PC-3 (cell line): ENCODE measurements at regions not wholly inside any gene's neighbourhood (a gene's known extent, or its start where the extent isn't known, plus 50 kb on each side); places are given as distances from the start of the nearest gene placed in this dataset.

ENCODE experiments used
- ATAC-seq: fragments of 200-7000 bp; cut with Tn5 transposase; 2 replicates; pipeline ENCODE4 v1.9.1; 2020; ENCODE audit warnings: mild to moderate bottlenecking, moderate library complexity
- BruUV-seq: library from RNA; stranded (reverse); fragments of 400-500 nt; replicated peaks from 2 replicates; lab custom pipeline; 2021; lab: Mats Ljungman, UMichigan
- CTCF ChIA-PET: fragments of 300-600 bp; sonication (Branson Sonifier 250); formaldehyde crosslinking; loops from one replicate; lab custom pipeline; 2022; ENCODE audit warnings: antibody characterized with exemption; lab: Charles Lee
- POLR2A ChIA-PET: fragments of 300-600 bp; sonication (Branson Sonifier 250); formaldehyde crosslinking; loops from one replicate; lab custom pipeline; 2022; ENCODE audit warnings: antibody characterized with exemption; ENCODE audit not compliant: unreplicated experiment; lab: Charles Lee
- DNase-seq: peaks from one replicate; pipeline ENCODE4 v3.0.0-alpha.2; 2015
- H2AFZ ChIP-seq: fragments of 300-600 bp; sonication (generic); 2 replicates; pipeline ENCODE4 v1.6.0; 2016; ENCODE audit warnings: antibody characterized with exemption, low read length
- H3F3A ChIP-seq: fragments of 300-600 bp; sonication (generic); one replicate; pipeline ENCODE4 v1.6.0; 2017; ENCODE audit warnings: antibody characterized with exemption, low read length, control low read depth, mild to moderate bottlenecking; ENCODE audit not compliant: unreplicated experiment
- H3K27ac ChIP-seq: fragments of 300-600 bp; sonication (generic); 2 replicates; pipeline ENCODE4 v1.5.1; 2016; ENCODE audit warnings: mild to moderate bottlenecking, low read length
- H3K27me3 ChIP-seq: fragments of 300-600 bp; sonication (generic); 2 replicates; pipeline ENCODE4 v1.6.1; 2016; ENCODE audit warnings: low read length, mixed read lengths
- H3K36me3 ChIP-seq: fragments of 300-600 bp; sonication (generic); 2 replicates; pipeline ENCODE4 v1.6.1; 2016; ENCODE audit warnings: low read depth, mixed run types, low read length, mixed read lengths
- H3K4me1 ChIP-seq: fragments of 300-600 bp; sonication (generic); 2 replicates; pipeline ENCODE4 v1.5.1; 2016; ENCODE audit warnings: low read length; ENCODE audit not compliant: insufficient read depth
- H3K4me2 ChIP-seq: fragments of 300-600 bp; sonication (generic); 2 replicates; pipeline ENCODE4 v1.6.0; 2016; ENCODE audit warnings: low read length
- H3K4me3 ChIP-seq: fragments of 300-600 bp; sonication (generic); 2 replicates; pipeline ENCODE4 v1.5.1; 2016; ENCODE audit warnings: mild to moderate bottlenecking, low read length, mixed read lengths
- H3K79me2 ChIP-seq: fragments of 300-600 bp; sonication (generic); 2 replicates; pipeline ENCODE4 v1.6.1; 2017; ENCODE audit warnings: low read length, mixed read lengths
- H3K9ac ChIP-seq: fragments of 300-600 bp; sonication (generic); 2 replicates; pipeline ENCODE4 v1.6.0; 2016; ENCODE audit warnings: mild to moderate bottlenecking, low read length
- H3K9me2 ChIP-seq: fragments of 300-600 bp; sonication (generic); replicated peaks from 2 replicates; pipeline ENCODE4 v1.6.1; 2016; ENCODE audit warnings: mixed run types, low read length, mixed read lengths
- H3K9me3 ChIP-seq: fragments of 300-600 bp; sonication (generic); 2 replicates; pipeline ENCODE4 v1.6.1; 2016; ENCODE audit warnings: low read length, mixed read lengths
- H4K20me1 ChIP-seq: fragments of 300-600 bp; sonication (generic); 2 replicates; pipeline ENCODE4 v1.6.1; 2016; ENCODE audit warnings: low read length, mixed read lengths
- CTCF ChIP-seq: fragments of 300-600 bp; sonication (generic); conservative IDR thresholded peaks from 2 replicates; pipeline ENCODE4 v1.5.1; 2017; ENCODE audit warnings: antibody characterized with exemption, low read depth, mild to moderate bottlenecking, low read length
- EZH2 ChIP-seq: fragments of 300-600 bp; sonication (generic); IDR thresholded peaks from one replicate; pipeline ENCODE4 v1.6.1; 2017; ENCODE audit warnings: antibody characterized with exemption, mild to moderate bottlenecking, low read length; ENCODE audit not compliant: unreplicated experiment
- EZH2phosphoT487 ChIP-seq: fragments of 300-600 bp; sonication (generic); IDR thresholded peaks from 2 replicates; pipeline ENCODE4 v1.6.1; 2018; ENCODE audit warnings: mild to moderate bottlenecking, antibody characterized with exemption, low read length, borderline replicate concordance
- intact Hi-C: fragments of 100-400 bp; cut with micrococcal nuclease; formaldehyde crosslinking; loops from 2 replicates; pipeline ENCODE4 v1.9.0; 2023

GRCh38 chr10:100625816-100626215 lies 90.1 kb downstream of the HIF1AN start:
- BruUV-seq = no TSS peak
- Histone ChIP-seq H4K20me1 (no peaks in the 10 kb centered on the region), H3K4me3 (no peak overlapping the region), H3K9me2 (no peaks in the 10 kb centered on the region), H3K27ac (no peak overlapping the region), H3K4me1 (no peaks in the 10 kb centered on the region), H3K79me2 (no peaks in the 10 kb centered on the region), H3K27me3 (peaks cover 51% of the 10 kb centered on the region), H3K9me3 (no peaks in the 10 kb centered on the region), H3K4me2 (no peak overlapping the region), H3K36me3 (no peaks in the 10 kb centered on the region), H3F3A (no peaks in the 10 kb centered on the region), H3K9ac (no peak overlapping the region), H2AFZ (no peak overlapping the region)
- ATAC-seq = no peak
- intact Hi-C loops = no loop called here
- TF ChIP-seq EZH2phosphoT487 (no peak), CTCF (no peak), EZH2 (no peak)
- DNase-seq = no peak
- CTCF ChIA-PET = no interaction called here
- POLR2A ChIA-PET = no interaction called here

- Histone ChIP-seq H3K4me2 (no peak overlapping the region), H3K79me2 (no peaks in the 10 kb centered on the region), H3K4me3 (no peak overlapping the region), H3F3A (no peaks in the 10 kb centered on the region), H3K4me1 (no peaks in the 10 kb centered on the region), H3K9me2 (no peaks in the 10 kb centered on the region), H2AFZ (no peak overlapping the region), H3K9ac (no peak overlapping the region), H3K27me3 (peaks cover 40% of the 10 kb centered on the region), H3K9me3 (no peaks in the 10 kb centered on the region), H3K36me3 (no peaks in the 10 kb centered on the region), H3K27ac (no peak overlapping the region), H4K20me1 (no peaks in the 10 kb centered on the region)
- DNase-seq (no peak), ATAC-seq (no peak)
- intact Hi-C loops = no loop called here
- no TSS peak for BruUV-seq
- ChIA-PET POLR2A (no interaction called here), CTCF (interaction anchor here (0.6 kb wide), 1 partner anchor 92 kb away, joined by 4 read pairs; the partner anchor contains the start of gene HIF1AN)
- no peak for TF ChIP-seq EZH2phosphoT487
- no peak for TF ChIP-seq CTCF
- no peak for TF ChIP-seq EZH2
Measured at GRCh38 chr10:100628061-100628460, 92.3 kb downstream of the HIF1AN start.

- no peak overlapping the region for H3K9ac ChIP-seq
- H3K27me3 ChIP-seq = peaks cover 22% of the 10 kb centered on the region
- H3K4me2 ChIP-seq = no peak overlapping the region
- H3K9me2 ChIP-seq = no peaks in the 10 kb centered on the region
- ChIA-PET CTCF (no interaction called here), POLR2A (no interaction called here)
- H3K36me3 ChIP-seq = no peaks in the 10 kb centered on the region
- H2AFZ ChIP-seq = no peak overlapping the region
- no peaks in the 10 kb centered on the region for H3F3A ChIP-seq
- ATAC-seq (no peak), DNase-seq (no peak)
- intact Hi-C loops = no loop called here
- no peaks in the 10 kb centered on the region for H3K9me3 ChIP-seq
- no peaks in the 10 kb centered on the region for H4K20me1 ChIP-seq
- no peak for TF ChIP-seq EZH2
- no peak for TF ChIP-seq EZH2phosphoT487
- no peak for TF ChIP-seq CTCF
- no peaks in the 10 kb centered on the region for H3K79me2 ChIP-seq
- no peak overlapping the region for H3K4me3 ChIP-seq
- H3K27ac ChIP-seq = no peak overlapping the region
- no peaks in the 10 kb centered on the region for H3K4me1 ChIP-seq
- no TSS peak for BruUV-seq
Measured at GRCh38 chr10:100631192-100631591, 95.4 kb downstream of the HIF1AN start.
